ENCODE measurements at regions not wholly inside any gene's neighbourhood (a gene's known extent, or its start where the extent isn't known, plus 50 kb on each side); places are given as distances from the start of the nearest gene placed in this dataset.
"Not testable (repeated sequence)": the region's sequence is repeated elsewhere in the genome, so short reads cannot be mapped to it uniquely, and the experiment has no call there.

GRCh38 chr1:65649185-65649584 lies 143.5 kb upstream of the PDE4B start:
- H3K4me3 Mint-ChIP-seq; H3K36me3 Mint-ChIP-seq (ENCODE audit: low read depth); H3K4me1 Mint-ChIP-seq (ENCODE audit: low read depth); H3K27ac Mint-ChIP-seq; DNase-seq: not testable (repeated sequence)
- Mint-ChIP-seq H3K27me3 (peaks cover 22% of the 10 kb centered on the region), H3K9me3 (peaks cover 14% of the 10 kb centered on the region)

- Mint-ChIP-seq H3K4me3 (no peak overlapping the region), H3K4me1 (ENCODE audit: low read depth) (no peaks in the 10 kb centered on the region), H3K36me3 (ENCODE audit: low read depth) (no peaks in the 10 kb centered on the region), H3K9me3 (peaks cover 14% of the 10 kb centered on the region), H3K27me3 (peaks cover 22% of the 10 kb centered on the region), H3K27ac (no peak overlapping the region)
- no peak for DNase-seq
These were observed 142.0 kb upstream of the PDE4B start for GRCh38 chr1:65650682-65651081.

GRCh38 chr1:65654526-65654925 lies 138.2 kb upstream of the PDE4B start:
- H3K36me3 Mint-ChIP-seq (ENCODE audit: low read depth); H3K27ac Mint-ChIP-seq; H3K4me1 Mint-ChIP-seq (ENCODE audit: low read depth): not testable (repeated sequence)

GRCh38 chr1:65657609-65658008 lies 135.1 kb upstream of the PDE4B start:
- H3K4me3 Mint-ChIP-seq; DNase-seq; H3K4me1 Mint-ChIP-seq (ENCODE audit: low read depth); H3K36me3 Mint-ChIP-seq (ENCODE audit: low read depth); H3K9me3 Mint-ChIP-seq; H3K27ac Mint-ChIP-seq: not testable (repeated sequence)
- peaks cover 11% of the 10 kb centered on the region for H3K27me3 Mint-ChIP-seq

More at GRCh38 chr1:65654526-65654925, 138.2 kb upstream of the PDE4B start:
- not testable (repeated sequence) for DNase-seq, H3K9me3 Mint-ChIP-seq, H3K4me3 Mint-ChIP-seq
- H3K27me3 Mint-ChIP-seq: peaks cover 22% of the 10 kb centered on the region

GRCh38 chr1:65658122-65658521 lies 134.6 kb upstream of the PDE4B start:
- H3K4me1 Mint-ChIP-seq (ENCODE audit: low read depth): no peaks in the 10 kb centered on the region
- no peak for DNase-seq
- H3K9me3 Mint-ChIP-seq: peaks cover 3% of the 10 kb centered on the region
- H3K27ac Mint-ChIP-seq: no peak overlapping the region
- H3K36me3 Mint-ChIP-seq (ENCODE audit: low read depth): no peaks in the 10 kb centered on the region
- H3K4me3 Mint-ChIP-seq: no peak overlapping the region
- H3K27me3 Mint-ChIP-seq: peaks cover 8% of the 10 kb centered on the region

GRCh38 chr1:65668368-65668767 lies 124.3 kb upstream of the PDE4B start:
- Mint-ChIP-seq H3K27me3 (peaks cover 30% of the 10 kb centered on the region), H3K4me1 (ENCODE audit: low read depth) (no peaks in the 10 kb centered on the region), H3K36me3 (ENCODE audit: low read depth) (no peaks in the 10 kb centered on the region), H3K4me3 (no peak overlapping the region), H3K9me3 (peaks cover 13% of the 10 kb centered on the region), H3K27ac (no peak overlapping the region)
- DNase-seq: no peak

- Mint-ChIP-seq H3K27me3 (peaks cover 24% of the 10 kb centered on the region), H3K4me3 (no peak overlapping the region), H3K4me1 (ENCODE audit: low read depth) (no peaks in the 10 kb centered on the region), H3K36me3 (ENCODE audit: low read depth) (no peaks in the 10 kb centered on the region), H3K27ac (no peak overlapping the region), H3K9me3 (peaks cover 13% of the 10 kb centered on the region)
- no peak for DNase-seq
These were observed 122.2 kb upstream of the PDE4B start for GRCh38 chr1:65670518-65670917.

- no peak overlapping the region for H3K27ac Mint-ChIP-seq
- peaks cover 4% of the 10 kb centered on the region for H3K27me3 Mint-ChIP-seq
These were observed 118.2 kb upstream of the PDE4B start for GRCh38 chr1:65674522-65674921.

GRCh38 chr1:65679773-65680172 lies 112.9 kb upstream of the PDE4B start:
- Mint-ChIP-seq H3K9me3 (no peaks in the 10 kb centered on the region), H3K27ac (no peak overlapping the region), H3K4me3 (no peak overlapping the region), H3K27me3 (peaks cover 18% of the 10 kb centered on the region), H3K36me3 (ENCODE audit: low read depth) (no peaks in the 10 kb centered on the region), H3K4me1 (ENCODE audit: low read depth) (no peaks in the 10 kb centered on the region)
- DNase-seq: no peak

More at GRCh38 chr1:65674522-65674921, 118.2 kb upstream of the PDE4B start:
- no peaks in the 10 kb centered on the region for H3K36me3 Mint-ChIP-seq (ENCODE audit: low read depth)
- no peak for DNase-seq
- H3K4me1 Mint-ChIP-seq (ENCODE audit: low read depth): no peaks in the 10 kb centered on the region
- H3K4me3 Mint-ChIP-seq: no peak overlapping the region
- H3K9me3 Mint-ChIP-seq: peaks cover 3% of the 10 kb centered on the region

GRCh38 chr1:65681096-65681495 lies 111.6 kb upstream of the PDE4B start:
- H3K36me3 Mint-ChIP-seq (ENCODE audit: low read depth): no peaks in the 10 kb centered on the region
- DNase-seq: no peak
- H3K4me3 Mint-ChIP-seq: no peak overlapping the region
- H3K27ac Mint-ChIP-seq: no peak overlapping the region
- peaks cover 31% of the 10 kb centered on the region for H3K27me3 Mint-ChIP-seq
- H3K4me1 Mint-ChIP-seq (ENCODE audit: low read depth): no peaks in the 10 kb centered on the region
- no peaks in the 10 kb centered on the region for H3K9me3 Mint-ChIP-seq

GRCh38 chr1:65687428-65688214 lies 105.1 kb upstream of the PDE4B start:
- Mint-ChIP-seq H3K4me1 (ENCODE audit: low read depth) (peaks cover 6% of the 10 kb centered on the region), H3K9me3 (no peaks in the 10 kb centered on the region), H3K27me3 (peaks cover 43% of the 10 kb centered on the region), H3K36me3 (ENCODE audit: low read depth) (no peaks in the 10 kb centered on the region), H3K27ac (no peak overlapping the region), H3K4me3 (no peak overlapping the region)
- DNase-seq: peak; percentile 86

GRCh38 chr1:65688215-65688566 lies 104.5 kb upstream of the PDE4B start:
- Mint-ChIP-seq H3K9me3 (no peaks in the 10 kb centered on the region), H3K36me3 (ENCODE audit: low read depth) (no peaks in the 10 kb centered on the region), H3K27me3 (peaks cover 41% of the 10 kb centered on the region), H3K4me1 (ENCODE audit: low read depth) (peaks cover 6% of the 10 kb centered on the region), H3K27ac (no peak overlapping the region), H3K4me3 (no peak overlapping the region)
- DNase-seq: no peak

GRCh38 chr1:65688848-65689247 lies 103.8 kb upstream of the PDE4B start:
- DNase-seq: no peak
- H3K27ac Mint-ChIP-seq: no peak overlapping the region
- peaks cover 6% of the 10 kb centered on the region for H3K4me1 Mint-ChIP-seq (ENCODE audit: low read depth)
- H3K9me3 Mint-ChIP-seq: no peaks in the 10 kb centered on the region
- H3K36me3 Mint-ChIP-seq (ENCODE audit: low read depth): no peaks in the 10 kb centered on the region
- no peak overlapping the region for H3K4me3 Mint-ChIP-seq
- H3K27me3 Mint-ChIP-seq: peaks cover 35% of the 10 kb centered on the region

GRCh38 chr1:65691152-65691900 lies 101.4 kb upstream of the PDE4B start:
- DNase-seq: no peak
- no peaks in the 10 kb centered on the region for H3K9me3 Mint-ChIP-seq
- H3K36me3 Mint-ChIP-seq (ENCODE audit: low read depth): no peaks in the 10 kb centered on the region

GRCh38 chr1:65691972-65692371 lies 100.7 kb upstream of the PDE4B start:
- Mint-ChIP-seq H3K36me3 (ENCODE audit: low read depth) (no peaks in the 10 kb centered on the region), H3K27me3 (peaks cover 10% of the 10 kb centered on the region), H3K9me3 (no peaks in the 10 kb centered on the region), H3K4me1 (ENCODE audit: low read depth) (peaks cover 6% of the 10 kb centered on the region), H3K27ac (no peak overlapping the region), H3K4me3 (no peak overlapping the region)
- no peak for DNase-seq

More at GRCh38 chr1:65691152-65691900, 101.4 kb upstream of the PDE4B start:
- Mint-ChIP-seq H3K27me3 (peaks cover 13% of the 10 kb centered on the region), H3K4me1 (ENCODE audit: low read depth) (peaks cover 6% of the 10 kb centered on the region), H3K4me3 (no peak overlapping the region), H3K27ac (no peak overlapping the region)

Data from activated T-cell treated with anti-CD3 and anti-CD28 coated beads, Interleukin-2, amount 50 U/mL, for 24 hours (primary cell).